Activated naive CD8-positive, alpha-beta T cell (primary cell): ENCODE measurements at regions not wholly inside any gene's neighbourhood (a gene's known extent, or its start where the extent isn't known, plus 50 kb on each side); places are given as distances from the start of the nearest gene placed in this dataset.
"Not testable (repeated sequence)": the region's sequence is repeated elsewhere in the genome, so short reads cannot be mapped to it uniquely, and the experiment has no call there.

Source experiments
- H3K27ac Mint-ChIP-seq: one replicate; pipeline ENCODE4 v1.8.0; 2021; ENCODE audit warnings: mixed read lengths
- H3K27me3 Mint-ChIP-seq: one replicate; pipeline ENCODE4 v1.8.0; 2021; ENCODE audit warnings: mixed read lengths
- H3K36me3 Mint-ChIP-seq: one replicate; pipeline ENCODE4 v1.8.0; 2021; ENCODE audit warnings: mixed read lengths
- H3K4me1 Mint-ChIP-seq: one replicate; pipeline ENCODE4 v1.8.0; 2021; ENCODE audit warnings: low read depth, mixed read lengths
- H3K4me3 Mint-ChIP-seq: one replicate; pipeline ENCODE4 v1.8.0; 2021; ENCODE audit warnings: mild to moderate bottlenecking, mixed read lengths
- H3K9me3 Mint-ChIP-seq: one replicate; pipeline ENCODE4 v1.8.0; 2021; ENCODE audit warnings: low read depth, mixed read lengths

DNA sequence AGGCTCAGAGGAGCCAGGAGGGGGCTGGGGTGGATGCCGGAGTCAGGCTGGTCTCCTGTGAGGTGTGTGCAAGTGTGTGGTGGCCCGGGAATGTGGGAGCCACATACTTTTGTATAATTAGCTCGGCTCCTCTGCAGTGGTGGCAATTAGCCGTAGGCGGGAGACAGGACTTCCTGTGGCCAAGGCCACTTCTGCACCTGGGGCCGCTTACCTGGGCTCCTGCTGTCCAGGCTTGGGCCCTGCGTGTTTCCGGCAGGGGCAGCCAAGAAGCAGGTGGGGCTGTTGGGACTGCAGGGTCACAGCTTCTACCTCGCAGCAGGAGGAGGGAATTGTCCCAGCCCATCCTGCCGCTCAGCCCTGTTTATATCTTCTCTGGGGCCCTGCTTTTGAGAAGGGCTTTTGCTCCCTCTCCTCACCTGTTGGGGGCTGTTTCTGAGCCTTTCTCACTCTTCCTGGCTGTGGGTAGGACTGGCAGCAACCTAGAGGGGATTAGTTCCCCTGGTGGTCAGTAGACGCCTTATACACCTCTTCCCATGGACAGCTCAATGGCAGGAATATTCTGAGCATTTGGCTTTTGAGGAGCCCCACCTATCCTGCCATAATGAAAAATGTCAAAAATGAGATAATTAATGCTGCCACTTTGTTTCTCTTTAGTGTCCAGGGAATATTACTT is 145.4 kb upstream of the PITX1 start:
- Mint-ChIP-seq H3K27me3 (peaks cover 3% of the 10 kb centered on the region), H3K9me3 (no peaks in the 10 kb centered on the region), H3K36me3 (no peaks in the 10 kb centered on the region), H3K4me1 (no peaks in the 10 kb centered on the region), H3K4me3 (no peak overlapping the region), H3K27ac (no peak overlapping the region)

DNA sequence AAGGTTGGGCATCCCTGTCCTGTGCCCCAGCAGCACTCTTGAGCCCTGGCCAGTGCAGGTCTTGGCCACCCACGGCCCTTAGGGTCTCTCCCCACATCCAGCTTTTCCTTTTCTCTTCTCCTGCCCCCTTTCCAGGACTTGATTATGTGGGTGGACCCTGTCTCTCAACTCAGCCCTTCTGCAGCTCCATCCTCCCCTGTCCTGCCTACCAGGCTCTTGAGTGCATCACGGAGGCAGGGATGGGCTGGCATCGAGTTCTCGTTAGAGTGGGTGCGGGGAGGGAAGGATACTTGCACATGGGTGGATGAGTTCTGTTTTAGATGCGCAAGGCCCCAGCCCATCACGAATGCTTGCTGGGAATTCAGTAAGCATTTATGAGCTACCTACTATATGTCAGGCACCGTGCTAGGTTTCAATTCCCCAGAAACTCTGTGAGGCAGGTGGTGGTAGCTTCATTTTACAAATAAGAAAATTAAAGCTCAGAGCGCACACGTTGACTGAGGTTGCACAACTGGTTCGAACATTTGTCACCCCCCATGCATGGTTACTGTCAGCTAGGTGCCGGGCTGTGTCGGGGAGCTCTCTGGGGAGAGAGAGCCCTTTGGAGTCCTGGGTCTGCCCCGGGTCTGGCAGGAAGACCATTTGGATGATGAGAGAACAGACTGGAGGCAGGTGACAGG is 144.6 kb upstream of the PITX1 start:
- no peak overlapping the region for H3K4me3 Mint-ChIP-seq
- H3K36me3 Mint-ChIP-seq = no peaks in the 10 kb centered on the region
- H3K27me3 Mint-ChIP-seq = peaks cover 3% of the 10 kb centered on the region
- no peaks in the 10 kb centered on the region for H3K9me3 Mint-ChIP-seq
- no peak overlapping the region for H3K27ac Mint-ChIP-seq
- H3K4me1 Mint-ChIP-seq = no peaks in the 10 kb centered on the region

DNA sequence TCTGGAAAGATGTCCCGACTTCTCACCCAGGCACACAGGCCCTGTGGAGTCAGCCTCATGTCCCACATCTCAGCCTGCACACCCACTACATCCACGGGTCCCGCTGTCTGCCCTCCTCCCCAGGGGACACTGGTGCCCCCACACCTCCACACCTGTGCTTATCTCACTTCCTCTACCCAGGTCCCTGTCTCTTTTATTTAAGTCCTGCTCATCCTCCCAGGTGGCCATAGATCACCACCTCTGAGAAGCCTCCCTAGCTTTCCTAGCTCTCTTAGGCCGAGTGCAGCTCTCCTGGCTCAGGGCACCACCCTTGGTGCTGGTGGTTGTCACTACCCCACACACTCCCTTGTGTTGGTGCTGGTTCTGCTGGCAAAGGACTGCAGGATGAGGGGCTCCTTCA is 143.6 kb upstream of the PITX1 start:
- Mint-ChIP-seq H3K27ac (no peak overlapping the region), H3K4me1 (no peaks in the 10 kb centered on the region), H3K4me3 (no peak overlapping the region), H3K9me3 (no peaks in the 10 kb centered on the region), H3K27me3 (peaks cover 5% of the 10 kb centered on the region), H3K36me3 (no peaks in the 10 kb centered on the region)

DNA sequence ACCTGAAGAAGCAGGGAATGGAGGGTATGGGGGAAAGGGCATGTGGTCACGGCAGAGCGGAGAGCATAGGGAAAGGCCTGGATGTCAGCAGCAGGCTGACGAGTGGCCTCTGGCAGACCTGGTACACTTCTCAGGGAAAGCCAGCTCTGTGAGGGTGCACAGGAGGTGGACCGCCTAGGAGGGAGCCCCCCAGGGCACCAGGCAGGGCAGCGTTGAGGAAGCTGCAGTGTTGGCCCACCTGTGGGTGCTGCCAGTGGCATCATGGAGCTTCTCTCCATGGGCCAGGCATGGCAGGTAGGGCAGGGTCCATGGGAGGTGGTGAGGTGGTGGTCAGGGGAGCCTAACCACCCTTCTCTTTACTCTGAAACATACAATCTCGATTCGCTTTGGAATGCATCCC is 143.0 kb upstream of the PITX1 start:
- H3K9me3 Mint-ChIP-seq = no peaks in the 10 kb centered on the region
- H3K36me3 Mint-ChIP-seq = no peaks in the 10 kb centered on the region
- no peaks in the 10 kb centered on the region for H3K4me1 Mint-ChIP-seq
- peaks cover 5% of the 10 kb centered on the region for H3K27me3 Mint-ChIP-seq
- no peak overlapping the region for H3K4me3 Mint-ChIP-seq
- no peak overlapping the region for H3K27ac Mint-ChIP-seq

DNA sequence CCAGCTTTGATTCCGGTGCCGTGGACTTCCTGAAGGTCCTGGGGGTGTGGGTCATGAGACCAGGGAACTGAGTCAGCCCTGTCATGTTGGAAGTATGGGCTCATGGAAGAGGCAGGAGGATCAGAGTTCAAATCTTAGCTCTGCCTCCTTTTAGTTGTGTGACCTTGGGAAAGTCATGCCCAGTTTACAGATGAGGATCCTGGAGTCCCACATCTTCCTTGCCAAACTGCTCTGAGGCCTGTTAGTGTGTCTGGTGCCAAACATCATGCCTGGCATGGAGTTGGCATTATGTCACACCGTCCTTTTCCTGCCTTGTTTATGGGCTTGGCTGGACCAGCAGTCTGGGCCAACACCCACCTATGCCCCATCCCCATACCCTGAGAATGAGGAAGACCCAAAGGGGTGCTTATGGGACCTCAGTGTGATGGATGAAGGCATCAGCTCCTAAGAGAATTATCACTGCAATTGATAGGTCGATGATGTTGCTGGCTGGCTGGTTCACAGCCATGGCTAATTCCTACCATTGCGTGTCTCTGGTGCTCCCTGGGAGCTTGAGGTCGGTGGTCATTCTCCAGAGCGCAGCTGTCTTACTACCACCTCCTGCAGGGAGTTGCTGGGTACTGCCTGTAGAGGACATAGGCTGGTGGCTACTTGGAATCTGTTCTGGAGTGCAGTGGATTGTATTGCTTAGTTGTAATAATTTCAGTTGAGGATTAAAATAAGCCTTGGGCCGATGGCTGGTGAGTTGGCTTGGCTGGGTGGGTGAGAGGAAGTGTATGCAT is 140.5 kb upstream of the PITX1 start:
- Mint-ChIP-seq H3K4me1 (no peaks in the 10 kb centered on the region), H3K36me3 (no peaks in the 10 kb centered on the region), H3K27ac (no peak overlapping the region), H3K9me3 (no peaks in the 10 kb centered on the region), H3K4me3 (no peak overlapping the region), H3K27me3 (peaks cover 8% of the 10 kb centered on the region)

GRCh38 chr5:135173662-135174290 is 139.7 kb upstream of the PITX1 start:
- Mint-ChIP-seq H3K27ac (no peak overlapping the region), H3K27me3 (peaks cover 9% of the 10 kb centered on the region), H3K9me3 (no peaks in the 10 kb centered on the region), H3K36me3 (no peaks in the 10 kb centered on the region), H3K4me3 (no peak overlapping the region), H3K4me1 (no peaks in the 10 kb centered on the region)

DNA sequence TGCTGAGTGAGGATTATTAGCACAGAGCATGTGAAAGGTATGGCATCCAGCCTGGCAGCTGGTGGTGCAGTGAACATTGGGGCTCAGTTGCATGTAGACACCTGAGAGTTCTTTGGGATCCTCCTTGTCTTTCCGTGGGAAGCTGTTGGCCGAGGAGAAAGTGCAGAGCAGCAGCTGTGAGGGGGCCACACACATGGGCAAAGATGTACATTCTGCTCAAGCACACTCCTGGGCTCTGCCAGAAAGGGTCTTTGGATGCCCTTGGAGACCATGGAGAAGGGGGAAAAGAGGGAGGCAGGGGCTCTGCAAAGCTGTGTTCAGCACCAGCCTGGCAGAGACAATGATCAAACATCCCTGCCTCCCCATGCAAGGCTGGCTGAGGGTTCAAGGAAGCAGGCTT is 138.7 kb upstream of the PITX1 start:
- H3K4me1 Mint-ChIP-seq = no peaks in the 10 kb centered on the region
- no peaks in the 10 kb centered on the region for H3K36me3 Mint-ChIP-seq
- H3K27ac Mint-ChIP-seq = no peak overlapping the region
- H3K4me3 Mint-ChIP-seq = no peak overlapping the region
- H3K27me3 Mint-ChIP-seq = peaks cover 17% of the 10 kb centered on the region
- no peaks in the 10 kb centered on the region for H3K9me3 Mint-ChIP-seq

GRCh38 chr5:135171336-135171735 is 137.3 kb upstream of the PITX1 start:
- Mint-ChIP-seq H3K9me3 (no peaks in the 10 kb centered on the region), H3K27ac (no peak overlapping the region), H3K27me3 (peaks cover 15% of the 10 kb centered on the region), H3K36me3 (no peaks in the 10 kb centered on the region), H3K4me3 (no peak overlapping the region), H3K4me1 (no peaks in the 10 kb centered on the region)

GRCh38 chr5:135170500-135170899 is 136.5 kb upstream of the PITX1 start:
- peaks cover 15% of the 10 kb centered on the region for H3K27me3 Mint-ChIP-seq
- H3K36me3 Mint-ChIP-seq = no peaks in the 10 kb centered on the region
- H3K9me3 Mint-ChIP-seq = no peaks in the 10 kb centered on the region
- no peaks in the 10 kb centered on the region for H3K4me1 Mint-ChIP-seq
- H3K4me3 Mint-ChIP-seq = no peak overlapping the region
- H3K27ac Mint-ChIP-seq = no peak overlapping the region

DNA sequence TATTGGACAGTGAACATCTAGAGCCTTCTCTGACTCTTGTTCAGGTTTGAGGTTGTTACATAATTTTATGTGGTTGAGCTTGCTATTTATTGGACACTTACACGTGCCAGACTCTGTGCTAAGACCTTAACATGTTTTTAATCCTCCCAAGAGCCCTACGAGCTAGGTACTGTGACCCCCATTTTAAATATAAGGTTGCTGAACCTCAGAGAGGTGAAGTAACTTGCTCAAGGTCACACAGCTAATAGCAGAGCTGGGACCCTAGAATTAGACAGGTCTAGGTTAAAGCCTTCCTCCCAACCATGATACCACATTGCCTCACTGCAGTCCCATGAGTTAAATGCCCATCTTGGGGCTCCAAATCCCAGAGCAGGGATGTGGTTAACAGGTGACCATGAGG is 135.7 kb upstream of the PITX1 start:
- no peaks in the 10 kb centered on the region for H3K4me1 Mint-ChIP-seq
- no peak overlapping the region for H3K4me3 Mint-ChIP-seq
- H3K9me3 Mint-ChIP-seq = no peaks in the 10 kb centered on the region
- no peak overlapping the region for H3K27ac Mint-ChIP-seq
- H3K27me3 Mint-ChIP-seq = peaks cover 15% of the 10 kb centered on the region
- H3K36me3 Mint-ChIP-seq = no peaks in the 10 kb centered on the region

DNA sequence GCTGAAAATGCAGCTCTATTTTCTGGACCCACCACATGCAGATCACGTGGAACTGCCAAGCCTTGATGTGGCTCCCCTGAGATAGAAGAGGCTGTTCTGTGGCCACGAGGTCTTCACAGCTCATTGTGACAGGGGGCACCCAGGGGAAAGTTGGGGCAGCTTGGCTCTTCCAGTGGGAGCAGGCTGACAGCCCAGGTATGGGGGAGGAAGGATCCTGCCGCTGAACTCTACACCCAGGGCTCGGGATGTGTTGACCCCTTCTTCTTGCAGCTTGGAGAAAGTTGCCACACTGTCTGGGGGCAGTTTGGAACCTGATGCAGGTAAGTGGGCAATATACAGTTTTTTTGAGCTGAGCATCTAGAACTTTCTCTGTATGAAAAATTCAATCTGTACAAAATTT is 133.6 kb upstream of the PITX1 start:
- H3K4me1 Mint-ChIP-seq = no peaks in the 10 kb centered on the region
- H3K4me3 Mint-ChIP-seq = no peak overlapping the region
- no peaks in the 10 kb centered on the region for H3K9me3 Mint-ChIP-seq
- H3K36me3 Mint-ChIP-seq = no peaks in the 10 kb centered on the region
- peaks cover 14% of the 10 kb centered on the region for H3K27me3 Mint-ChIP-seq
- no peak overlapping the region for H3K27ac Mint-ChIP-seq

- not testable (repeated sequence) for H3K4me1 Mint-ChIP-seq, H3K27ac Mint-ChIP-seq
Observed at GRCh38 chr5:135164873-135165614, 131.0 kb upstream of the PITX1 start.

GRCh38 chr5:135163964-135164363 is 129.9 kb upstream of the PITX1 start:
- no peak overlapping the region for H3K27ac Mint-ChIP-seq
- H3K9me3 Mint-ChIP-seq = peaks cover 14% of the 10 kb centered on the region
- peaks cover 11% of the 10 kb centered on the region for H3K27me3 Mint-ChIP-seq
- H3K4me1 Mint-ChIP-seq = no peaks in the 10 kb centered on the region
- no peak overlapping the region for H3K4me3 Mint-ChIP-seq
- peaks cover 2% of the 10 kb centered on the region for H3K36me3 Mint-ChIP-seq

More at GRCh38 chr5:135164873-135165614, 131.0 kb upstream of the PITX1 start:
- H3K36me3 Mint-ChIP-seq, H3K9me3 Mint-ChIP-seq, H3K4me3 Mint-ChIP-seq: not testable (repeated sequence)
- peaks cover 11% of the 10 kb centered on the region for H3K27me3 Mint-ChIP-seq

DNA sequence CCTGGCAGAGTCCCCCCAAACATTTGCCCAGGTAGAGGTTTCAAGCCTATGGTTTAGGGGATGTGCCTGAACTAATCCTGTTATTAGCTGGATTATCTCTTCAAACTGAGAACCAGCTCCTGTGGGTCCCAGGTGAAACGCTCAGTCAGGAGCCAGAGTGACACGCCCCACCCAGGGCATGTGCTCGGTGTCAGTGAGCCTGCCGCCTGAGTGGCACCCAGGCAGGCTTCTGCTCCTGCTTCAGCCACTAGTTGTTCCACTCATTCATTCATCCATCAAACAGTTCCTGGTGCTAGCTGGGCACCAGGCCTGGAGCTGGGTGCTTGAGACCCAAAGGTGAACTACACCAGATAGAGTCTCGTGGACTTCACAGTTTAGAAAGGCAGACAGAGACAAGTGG is 129.4 kb upstream of the PITX1 start:
- peaks cover 2% of the 10 kb centered on the region for H3K36me3 Mint-ChIP-seq
- no peak overlapping the region for H3K27ac Mint-ChIP-seq
- H3K4me3 Mint-ChIP-seq = no peak overlapping the region
- H3K27me3 Mint-ChIP-seq = peaks cover 6% of the 10 kb centered on the region
- H3K9me3 Mint-ChIP-seq = peaks cover 18% of the 10 kb centered on the region
- no peaks in the 10 kb centered on the region for H3K4me1 Mint-ChIP-seq
